ENCODE measurements at regions not wholly inside any gene's neighbourhood (a gene's known extent, or its start where the extent isn't known, plus 50 kb on each side); places are given as distances from the start of the nearest gene placed in this dataset.

DNA sequence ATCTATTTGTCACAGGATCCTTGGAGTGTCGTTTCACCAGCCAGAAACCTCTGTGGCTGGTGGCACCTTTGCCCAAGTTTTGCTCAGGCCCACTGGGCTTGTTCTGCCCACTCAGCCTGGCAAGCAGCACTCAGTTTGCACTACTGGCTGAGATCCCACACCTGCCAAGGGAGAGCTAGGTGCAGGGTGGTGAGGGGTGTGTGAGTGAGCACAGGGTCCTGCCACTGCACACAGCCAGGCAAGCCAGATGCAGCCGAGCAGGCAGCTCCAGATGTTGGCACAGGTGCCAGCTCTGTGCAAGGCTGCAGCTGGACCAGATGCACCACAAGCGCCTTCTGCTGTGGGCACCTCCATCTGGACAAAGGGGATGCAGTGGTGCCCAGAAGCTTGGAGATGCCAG is 281.7 kb upstream of the UBE2E3 start:
- TF ChIP-seq GATA2 (IDR thresholded peaks at IDR 0.05; ENCODE audit: low read depth, low read length) (no peak), GATA3 (IDR thresholded peaks at IDR 0.05; ENCODE audit: low read depth, low read length) (no peak)
